Small intestine (tissue), 7 donors: ENCODE measurements at regions not wholly inside any gene's neighbourhood (a gene's known extent, or its start where the extent isn't known, plus 50 kb on each side); places are given as distances from the start of the nearest gene placed in this dataset.

ENCODE experiments used
- DNase-seq, 2 donors: peaks; one replicate each; pipeline versions ENCODE4 v3.0.0 to v3.0.0-alpha.2; 2013
- FAIRE-seq: peaks from 2 replicates; lab custom pipeline; 2012; peaks lifted over from hg19 to GRCh38; lab: Jason Lieb, UNC
- H3K27ac ChIP-seq, 3 donors: one replicate each; pipeline ENCODE4 v1.5.1; 2013; ENCODE audit warnings: low read length in 2 of 3, mild to moderate bottlenecking in 2 of 3, control low read depth in 1 of 3, inconsistent platforms in 1 of 3, low read depth in 1 of 3, moderate library complexity in 1 of 3
- H3K27me3 ChIP-seq, 3 donors: one replicate each; pipeline ENCODE4 v1.6.1; 2013; ENCODE audit warnings: low read length in 3 of 3, inconsistent platforms in 1 of 3; ENCODE audit not compliant: control insufficient read depth in 3 of 3, insufficient read depth in 3 of 3
- H3K36me3 ChIP-seq, 3 donors: one replicate each; pipeline ENCODE4 v1.6.1; 2013; ENCODE audit warnings: low read length in 3 of 3, inconsistent platforms in 1 of 3, low read depth in 1 of 3, mild to moderate bottlenecking in 1 of 3, moderate library complexity in 1 of 3; ENCODE audit not compliant: control insufficient read depth in 3 of 3, insufficient read depth in 2 of 3
- H3K4me1 ChIP-seq, 3 donors: one replicate each; pipeline ENCODE4 v1.6.1; 2013; ENCODE audit warnings: low read length in 2 of 3, inconsistent platforms in 1 of 3, low read depth in 1 of 3, mild to moderate bottlenecking in 1 of 3, moderate library complexity in 1 of 3; ENCODE audit not compliant: control insufficient read depth in 3 of 3, insufficient read depth in 2 of 3
- H3K4me3 ChIP-seq, 3 donors: one replicate each; pipeline ENCODE4 v1.5.1; 2013; ENCODE audit warnings: low read length in 3 of 3, control low read depth in 1 of 3, inconsistent platforms in 1 of 3, low read depth in 1 of 3, mild to moderate bottlenecking in 1 of 3, moderate library complexity in 1 of 3
- H3K9me3 ChIP-seq, 2 donors: one replicate each; pipeline ENCODE4 v1.6.1; 2013; ENCODE audit warnings: low read depth in 1 of 2, low read length in 1 of 2; ENCODE audit not compliant: control insufficient read depth in 2 of 2, insufficient read depth in 1 of 2
- WGBS, 3 donors: extraction: QIAGEN DNeasy Blood & Tissue Kit; methylation state at CpG; one replicate each; pipeline ENCODE4 v1.1.7; 2013; 5-methylcytosine and 5-hydroxymethylcytosine counted together
- donor health status: healthy with polysubstance abuse.
- donor health status: control.
- donor health status: control.
- donor health status: Bipolar disorder and iron deficiency.
- donor health status: healthy.

- 81 to 88% (median 83%) methylated on average over 5 of the region's 5 CpGs for WGBS, 3 donors
- no peaks in the 10 kb centered on the region for H3K9me3 ChIP-seq
- no peak for FAIRE-seq
These were observed 83.7 kb upstream of the SLC1A3 start for GRCh38 chr5:36522746-36523065.

GRCh38 chr5:36523450-36523849 lies 83.0 kb upstream of the SLC1A3 start:
- no peaks in the 10 kb centered on the region for H3K36me3 ChIP-seq
- no peak overlapping the region for H3K27ac ChIP-seq
- WGBS, 3 donors = 88 to 91% (median 90%) methylated on average over 5 of the region's 5 CpGs
- H3K9me3 ChIP-seq = no peaks in the 10 kb centered on the region
- H3K27me3 ChIP-seq = no peaks in the 10 kb centered on the region
- FAIRE-seq (no peak), DNase-seq (no peak)
- H3K4me3 ChIP-seq = no peak overlapping the region
- no peaks in the 10 kb centered on the region for H3K4me1 ChIP-seq

More at GRCh38 chr5:36522746-36523065, 83.7 kb upstream of the SLC1A3 start:
- Histone ChIP-seq H3K27me3 (no peaks in the 10 kb centered on the region), H3K4me3 (no peak overlapping the region), H3K27ac (no peak overlapping the region), H3K4me1 (no peaks in the 10 kb centered on the region), H3K36me3 (no peaks in the 10 kb centered on the region)
- no peak for DNase-seq

GRCh38 chr5:36523926-36524325 lies 82.5 kb upstream of the SLC1A3 start:
- WGBS, 3 donors = 75 to 84% (median 76%) methylated on average over 6 of the region's 6 CpGs
- no peak for FAIRE-seq

GRCh38 chr5:36526537-36526936 lies 79.9 kb upstream of the SLC1A3 start:
- Histone ChIP-seq H3K27ac (no peak overlapping the region), H3K4me3 (no peak overlapping the region), H3K36me3 (no peaks in the 10 kb centered on the region), H3K27me3 (peaks cover 0 to 3% (median 0%) of the 10 kb centered on the region in 3 donors), H3K9me3 (no peaks in the 10 kb centered on the region), H3K4me1 (no peaks in the 10 kb centered on the region)
- DNase-seq (no peak), FAIRE-seq (no peak)
- WGBS, 3 donors = 82 to 92% (median 92%) methylated on average over 5 of the region's 5 CpGs

More at GRCh38 chr5:36523926-36524325, 82.5 kb upstream of the SLC1A3 start:
- Histone ChIP-seq H3K27ac (no peak overlapping the region), H3K27me3 (no peaks in the 10 kb centered on the region), H3K9me3 (no peaks in the 10 kb centered on the region), H3K4me1 (no peaks in the 10 kb centered on the region), H3K36me3 (no peaks in the 10 kb centered on the region), H3K4me3 (no peak overlapping the region)
- DNase-seq = no peak

GRCh38 chr5:36528588-36528987 lies 77.8 kb upstream of the SLC1A3 start:
- DNase-seq (no peak), FAIRE-seq (no peak)
- no peak overlapping the region for H3K4me3 ChIP-seq
- no peaks in the 10 kb centered on the region for H3K4me1 ChIP-seq
- no peaks in the 10 kb centered on the region for H3K9me3 ChIP-seq
- 68 to 80% (median 70%) methylated on average over 6 of the region's 6 CpGs for WGBS, 3 donors
- peaks cover 0 to 3% (median 0%) of the 10 kb centered on the region in 3 donors for H3K27me3 ChIP-seq
- H3K36me3 ChIP-seq = no peaks in the 10 kb centered on the region
- H3K27ac ChIP-seq = no peak overlapping the region

- H3K9me3 ChIP-seq = no peaks in the 10 kb centered on the region
- H3K4me1 ChIP-seq = no peaks in the 10 kb centered on the region
- no peak overlapping the region for H3K27ac ChIP-seq
- no peak overlapping the region for H3K4me3 ChIP-seq
- H3K36me3 ChIP-seq = no peaks in the 10 kb centered on the region
- FAIRE-seq = no peak
- H3K27me3 ChIP-seq = peaks cover 0 to 3% (median 0%) of the 10 kb centered on the region in 3 donors
- WGBS, 3 donors = 69 to 85% (median 78%) methylated on average over 1 of the region's 1 CpG
- DNase-seq = no peak
These were observed 77.3 kb upstream of the SLC1A3 start for GRCh38 chr5:36529142-36529541.

- FAIRE-seq (no peak), DNase-seq (no peak)
- H3K27me3 ChIP-seq = peaks cover 0 to 3% (median 0%) of the 10 kb centered on the region in 3 donors
- WGBS, 3 donors = 66 to 81% (median 70%) methylated on average over 2 of the region's 2 CpGs
- no peaks in the 10 kb centered on the region for H3K4me1 ChIP-seq
- no peaks in the 10 kb centered on the region for H3K36me3 ChIP-seq
- H3K9me3 ChIP-seq = no peaks in the 10 kb centered on the region
- H3K27ac ChIP-seq = no peak overlapping the region
- H3K4me3 ChIP-seq = no peak overlapping the region
These were observed 76.2 kb upstream of the SLC1A3 start for GRCh38 chr5:36530215-36530614.

- H3K4me1 ChIP-seq = no peaks in the 10 kb centered on the region
- no peak overlapping the region for H3K27ac ChIP-seq
- no peak for FAIRE-seq
- WGBS, 3 donors = 54 to 80% (median 62%) methylated on average over 1 of the region's 1 CpG
- H3K9me3 ChIP-seq = no peaks in the 10 kb centered on the region
- H3K4me3 ChIP-seq = no peak overlapping the region
- peaks cover 0 to 3% (median 0%) of the 10 kb centered on the region in 3 donors for H3K27me3 ChIP-seq
- no peaks in the 10 kb centered on the region for H3K36me3 ChIP-seq
- no peak for DNase-seq
These were observed 75.0 kb upstream of the SLC1A3 start for GRCh38 chr5:36531401-36531800.

- H3K4me3 ChIP-seq = no peak overlapping the region
- H3K27ac ChIP-seq = no peak overlapping the region
- DNase-seq (no peak), FAIRE-seq (no peak)
- 82 to 91% (median 84%) methylated on average over 5 of the region's 5 CpGs for WGBS, 3 donors
- H3K36me3 ChIP-seq = no peaks in the 10 kb centered on the region
- no peaks in the 10 kb centered on the region for H3K9me3 ChIP-seq
- no peaks in the 10 kb centered on the region for H3K4me1 ChIP-seq
- H3K27me3 ChIP-seq = peaks cover 0 to 5% (median 0%) of the 10 kb centered on the region in 3 donors
These were observed 71.0 kb upstream of the SLC1A3 start for GRCh38 chr5:36535378-36535777.
